GM12873 (cell line): ENCODE measurements at regions not wholly inside any gene's neighbourhood (a gene's known extent, or its start where the extent isn't known, plus 50 kb on each side); places are given as distances from the start of the nearest gene placed in this dataset.

Experiments
- CTCF ChIP-seq: IDR thresholded peaks from 2 replicates; pipeline ENCODE4 v1.5.1; 2012; ENCODE audit warnings: low read depth, mild to moderate bottlenecking, moderate library complexity, low read length, control low read depth; ENCODE audit not compliant: insufficient read depth; ENCODE audit errors: missing control alignments

DNA sequence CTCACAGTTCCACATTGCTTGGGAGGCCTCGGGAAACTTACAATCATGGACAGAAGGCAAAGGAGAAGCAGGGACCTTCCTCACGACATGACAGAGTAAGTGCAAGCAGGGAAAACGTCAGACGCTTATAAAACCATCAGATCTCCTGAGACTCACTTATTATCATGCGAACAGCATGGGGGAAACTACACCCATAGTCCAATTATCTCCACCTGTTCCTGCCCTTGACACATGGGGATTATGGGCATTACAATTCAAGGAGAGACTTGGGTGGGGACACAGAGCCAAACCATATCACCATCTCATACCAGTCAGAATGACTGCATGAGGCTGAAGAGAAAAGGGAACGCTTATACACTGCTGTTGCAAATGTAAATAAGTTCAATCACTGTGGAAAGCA lies 1066.9 kb upstream of the PCDH7 start:
- TF ChIP-seq CTCF, result no peak

GRCh38 chr4:29680644-29681043 lies 1039.5 kb upstream of the PCDH7 start:
- no peak for TF ChIP-seq CTCF

DNA sequence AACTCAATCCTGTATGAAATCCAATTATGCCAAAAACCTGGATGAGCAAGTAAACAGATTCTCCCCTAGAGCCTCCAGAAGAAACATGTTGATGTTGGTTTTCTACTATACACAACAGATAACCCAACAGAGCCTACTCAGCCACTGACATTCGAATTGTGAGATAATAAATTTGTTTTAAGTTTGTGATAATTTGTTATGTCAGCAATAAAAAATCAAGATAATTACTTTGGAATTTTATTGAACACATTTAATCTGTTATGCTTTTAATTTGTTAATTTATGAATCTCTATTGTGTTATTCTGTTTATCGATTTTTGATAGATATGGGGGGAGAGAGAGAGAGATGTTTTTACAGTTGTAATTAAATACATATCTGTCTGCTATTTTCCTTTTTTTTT lies 1016.1 kb upstream of the PCDH7 start:
- no peak for TF ChIP-seq CTCF

- TF ChIP-seq CTCF, result no peak
Observed at GRCh38 chr4:29708473-29708872, 1011.7 kb upstream of the PCDH7 start.

DNA sequence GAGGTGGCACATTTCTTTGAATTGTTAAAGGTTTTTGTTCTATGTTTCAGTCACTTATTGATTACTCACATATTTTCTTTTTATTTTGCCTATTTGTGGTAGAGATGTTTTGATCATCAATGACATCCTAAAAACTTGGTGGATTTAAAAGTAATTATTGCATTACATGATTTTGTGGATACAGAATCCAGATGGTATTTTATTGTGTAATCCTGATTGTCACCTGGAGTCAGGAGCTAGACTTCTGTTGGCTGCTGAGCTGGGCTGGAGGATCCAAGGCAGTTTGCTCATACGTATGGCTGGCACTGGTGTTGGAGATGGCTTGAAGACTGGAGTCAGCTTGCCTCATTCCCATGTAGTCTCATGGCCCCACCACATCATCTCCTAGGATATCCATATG lies 1009.6 kb upstream of the PCDH7 start:
- no peak for TF ChIP-seq CTCF

- TF ChIP-seq CTCF, result no peak
Observed at GRCh38 chr4:29711226-29711625, 1008.9 kb upstream of the PCDH7 start.

DNA sequence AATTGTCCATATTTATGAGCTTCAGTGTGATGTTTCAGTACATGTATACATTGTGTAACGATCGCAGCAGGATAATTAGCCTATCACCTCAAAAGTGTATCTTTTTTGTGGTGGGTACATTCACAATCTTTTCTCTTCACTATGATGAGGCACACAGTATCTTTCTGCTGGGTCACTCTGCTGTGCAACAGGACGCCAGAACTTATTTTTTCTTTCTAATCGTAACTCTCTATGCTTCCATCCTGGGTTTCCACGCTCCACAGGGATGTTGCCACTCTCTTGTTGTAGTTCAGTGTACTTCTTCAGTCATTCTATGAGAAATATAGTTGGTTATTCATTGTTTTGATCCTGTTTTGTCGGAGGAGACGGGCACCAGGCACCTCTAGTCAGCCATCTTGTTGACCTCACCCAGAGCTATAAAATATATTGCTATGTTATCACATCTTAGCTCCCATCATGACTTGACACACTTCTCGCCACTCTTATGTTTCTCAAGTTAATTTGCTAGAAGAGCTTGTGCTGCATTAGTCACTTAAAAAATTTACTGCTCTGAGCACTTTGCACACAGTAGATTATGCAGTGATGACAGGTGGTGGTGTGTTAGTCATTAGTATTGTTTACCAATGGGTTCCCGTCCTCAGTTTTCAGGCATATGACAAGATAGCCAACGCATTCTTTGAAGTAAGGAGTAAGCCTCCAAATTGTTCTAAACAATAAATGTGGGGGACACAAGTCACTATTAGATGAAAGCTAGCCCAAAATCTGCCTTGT lies 1002.7 kb upstream of the PCDH7 start:
- no peak for TF ChIP-seq CTCF
